Caki2 (cell line): ENCODE measurements at regions not wholly inside any gene's neighbourhood (a gene's known extent, or its start where the extent isn't known, plus 50 kb on each side); places are given as distances from the start of the nearest gene placed in this dataset.
"Not testable (repeated sequence)": the region's sequence is repeated elsewhere in the genome, so short reads cannot be mapped to it uniquely, and the experiment has no call there.

Experiments used
- DNase-seq: peaks from one replicate; pipeline ENCODE4 v3.0.0-alpha.2; 2015; ENCODE audit warnings: low read depth
- in situ Hi-C: cut with HindIII; loops from 2 replicates; pipeline ENCODE4 v1.10.0; 2016; ENCODE audit warnings: low sequenced_read_pairs, low pct_unique_long_range_greater_than_20kb, mixed read lengths

DNA sequence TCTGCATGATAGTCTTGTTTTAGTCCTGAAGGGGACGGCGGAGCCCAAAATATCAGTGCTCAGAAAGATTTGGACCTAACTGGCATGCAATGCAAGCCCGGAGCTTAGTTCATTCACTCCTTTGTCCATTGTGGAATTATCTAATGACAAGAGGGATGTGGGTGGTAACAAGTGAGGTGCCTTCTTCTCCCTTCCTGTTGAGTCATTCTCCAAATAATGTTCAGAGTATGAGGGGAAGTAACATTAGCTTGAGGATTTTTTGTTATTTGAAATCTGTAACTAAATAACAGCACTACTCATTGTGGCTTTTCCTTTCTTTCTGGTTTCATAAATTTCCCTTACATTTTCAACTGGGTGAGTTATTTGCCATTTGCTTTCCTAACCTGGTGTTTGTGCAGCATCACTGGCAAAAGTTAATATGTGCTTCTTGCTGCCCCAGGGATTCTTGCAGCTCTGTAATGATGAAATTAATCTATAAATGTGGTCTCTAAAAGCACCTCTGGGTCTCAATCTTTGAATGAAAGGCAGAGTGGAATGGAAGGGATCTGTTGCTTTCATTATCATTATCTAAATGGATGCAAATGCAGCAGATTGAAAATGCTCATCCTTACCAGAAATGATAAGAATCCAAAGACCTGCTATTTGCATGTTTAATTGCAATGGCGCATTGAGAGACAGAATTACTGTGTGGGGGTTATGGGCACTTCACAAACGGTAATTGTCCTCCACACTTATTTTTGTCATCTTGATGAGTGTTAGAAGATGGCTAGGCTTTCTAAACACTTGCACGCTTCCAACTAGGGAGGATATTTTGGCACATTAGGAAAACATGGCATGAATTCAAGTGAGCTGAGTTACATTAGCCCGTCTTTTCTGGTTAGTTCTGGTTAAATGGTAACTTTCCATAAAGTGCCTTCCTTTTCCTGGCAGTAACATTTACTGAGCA lies 89.9 kb upstream of the MITF start:
- peak; percentile 71 for DNase-seq
- in situ Hi-C loops = no loop called here

DNA sequence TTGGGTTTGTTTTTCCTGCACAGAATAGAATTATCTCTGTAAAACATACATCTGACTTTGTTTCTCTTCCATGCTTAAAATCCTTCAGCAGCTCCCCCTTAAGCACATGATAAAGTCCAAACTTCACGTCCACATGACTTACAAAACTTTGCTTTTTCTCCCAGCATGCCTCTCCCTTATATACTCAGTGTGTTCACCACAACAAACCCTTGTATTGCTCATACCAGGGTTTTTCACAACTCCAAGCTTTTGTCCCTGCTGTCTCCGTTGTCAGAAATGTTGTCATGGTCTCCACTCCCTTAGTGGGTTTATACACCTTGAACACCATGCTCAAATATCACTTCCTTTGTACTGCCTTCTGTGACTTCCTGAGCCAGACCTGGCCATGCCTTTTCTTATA lies 91.1 kb upstream of the MITF start:
- DNase-seq = no peak
- in situ Hi-C loops = no loop called here

DNA sequence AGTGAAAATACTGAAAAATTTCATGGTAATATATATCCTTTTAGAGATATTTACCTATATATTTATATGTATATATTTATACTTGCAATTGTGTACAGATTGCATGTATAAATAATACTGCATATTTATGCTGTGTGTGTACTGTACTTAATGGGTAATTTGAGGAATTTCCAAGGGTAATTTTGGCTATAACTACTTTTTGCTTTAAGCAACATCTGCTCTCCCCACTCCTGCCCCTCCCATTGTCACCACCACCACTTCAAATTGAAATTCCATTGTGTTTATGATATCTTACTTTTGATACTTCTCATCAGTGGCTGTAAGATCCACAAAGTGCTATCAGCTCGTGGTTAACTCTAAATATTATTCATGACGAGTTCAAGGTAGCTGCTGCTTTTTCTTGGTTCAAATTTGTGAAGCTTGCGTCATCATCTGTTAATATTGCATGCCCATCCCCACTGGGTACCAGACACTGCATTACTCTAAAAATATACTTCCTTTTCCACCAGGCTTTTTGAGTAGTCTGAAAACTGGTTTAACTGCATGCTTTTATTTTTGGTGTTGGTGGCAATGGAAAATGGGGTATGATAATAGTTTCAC lies 91.7 kb upstream of the MITF start:
- no peak for DNase-seq
- in situ Hi-C loops = no loop called here

DNA sequence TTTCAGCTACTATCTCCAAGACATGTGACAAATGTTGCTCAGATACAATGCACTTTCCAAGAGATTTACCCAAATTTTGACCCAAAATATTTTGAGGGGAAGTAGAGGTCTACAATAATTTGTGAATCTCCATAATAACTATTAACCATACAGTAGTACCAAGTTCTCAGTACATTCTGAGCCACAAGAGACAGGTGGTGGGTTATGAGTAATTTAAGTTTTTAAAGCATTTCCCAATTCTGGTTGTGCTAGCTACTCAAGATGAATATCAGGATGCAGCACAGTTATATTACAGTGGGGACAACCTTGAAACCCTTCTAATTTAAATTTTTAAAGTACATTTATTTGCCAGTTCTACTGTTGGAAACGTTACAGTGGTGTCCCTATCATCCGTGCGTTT lies 92.2 kb upstream of the MITF start:
- in situ Hi-C loops = no loop called here

DNA sequence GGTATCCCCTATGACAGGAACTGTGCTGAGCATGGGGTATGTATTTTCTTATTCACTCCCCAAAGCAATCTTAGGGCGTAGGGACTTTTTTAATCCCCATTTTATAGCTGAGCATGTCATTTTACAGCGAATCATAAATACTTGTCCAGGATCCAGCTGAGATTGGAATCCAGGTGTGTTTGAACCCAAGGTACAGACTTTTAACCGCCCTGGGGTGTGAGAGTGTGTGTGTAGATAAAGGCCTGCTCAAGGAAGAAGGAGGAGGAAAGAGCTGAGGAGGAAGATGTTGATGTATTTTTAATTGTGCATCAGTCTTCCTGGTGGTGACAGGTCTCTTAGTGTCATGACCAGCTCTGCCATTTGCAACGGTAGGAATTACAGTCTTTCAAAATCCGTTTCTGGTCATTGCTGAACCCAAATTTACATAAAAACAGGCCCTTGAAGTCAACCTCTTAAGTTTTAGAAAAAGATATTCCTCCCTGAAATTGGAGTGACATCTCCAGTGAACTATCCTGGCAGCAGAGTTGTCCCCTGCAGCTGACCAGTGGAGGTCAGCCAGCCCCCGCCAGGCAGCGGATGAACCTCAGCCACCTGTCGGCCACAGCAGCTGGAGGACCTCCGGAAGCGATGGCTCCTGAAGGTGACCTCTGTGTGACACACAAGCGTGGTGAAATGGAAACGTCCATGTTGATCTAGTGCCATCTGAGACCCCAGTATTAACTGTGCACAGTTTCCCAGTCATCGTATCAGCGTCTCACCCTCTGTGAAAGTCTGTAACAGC lies 92.8 kb upstream of the MITF start:
- in situ Hi-C loops = no loop called here

More for the DNA sequence above, 92.2 kb upstream of the MITF start:
- no peak for DNase-seq

DNA sequence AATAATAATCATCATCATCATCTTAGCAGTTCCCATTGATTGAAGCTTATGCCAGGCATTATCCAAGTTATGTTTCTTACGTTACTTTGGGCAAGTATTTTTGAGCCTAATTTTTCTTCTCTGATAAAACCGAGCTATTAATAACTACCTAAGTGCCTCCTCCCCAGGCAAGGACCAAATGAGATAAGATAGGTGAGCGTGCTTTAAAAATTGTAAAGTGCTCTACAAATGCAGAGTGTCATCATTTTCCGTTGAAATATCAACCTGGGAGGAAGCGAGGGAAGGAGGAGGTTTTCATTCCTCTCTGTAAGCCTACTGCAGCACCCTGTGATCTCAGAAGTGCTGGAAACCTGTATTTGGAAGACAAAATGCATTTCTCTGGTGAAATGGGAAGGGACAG lies 96.7 kb upstream of the MITF start:
- no peak for DNase-seq
- in situ Hi-C loops = no loop called here

More for the DNA sequence above, 92.8 kb upstream of the MITF start:
- DNase-seq = no peak

DNA sequence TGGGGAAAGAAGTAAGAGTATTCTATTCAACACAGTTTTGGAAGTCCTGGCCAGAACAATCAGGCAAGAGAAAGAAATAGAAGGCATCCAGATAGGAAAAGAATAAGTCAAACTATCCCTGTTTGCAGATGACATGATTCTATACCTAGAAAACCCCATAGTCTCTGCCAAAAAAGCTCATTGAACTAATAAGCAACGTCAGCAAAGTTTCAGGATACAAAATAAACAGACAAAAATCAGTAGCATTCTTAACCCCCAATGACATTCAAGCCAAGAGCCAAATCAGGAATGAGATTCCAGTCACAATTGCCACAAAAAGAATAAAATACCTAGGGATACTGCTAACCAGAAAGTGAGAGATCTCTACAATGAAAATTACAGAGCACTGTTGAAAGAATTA lies 99.4 kb upstream of the MITF start:
- in situ Hi-C loops = no loop called here
- DNase-seq = no peak

DNA sequence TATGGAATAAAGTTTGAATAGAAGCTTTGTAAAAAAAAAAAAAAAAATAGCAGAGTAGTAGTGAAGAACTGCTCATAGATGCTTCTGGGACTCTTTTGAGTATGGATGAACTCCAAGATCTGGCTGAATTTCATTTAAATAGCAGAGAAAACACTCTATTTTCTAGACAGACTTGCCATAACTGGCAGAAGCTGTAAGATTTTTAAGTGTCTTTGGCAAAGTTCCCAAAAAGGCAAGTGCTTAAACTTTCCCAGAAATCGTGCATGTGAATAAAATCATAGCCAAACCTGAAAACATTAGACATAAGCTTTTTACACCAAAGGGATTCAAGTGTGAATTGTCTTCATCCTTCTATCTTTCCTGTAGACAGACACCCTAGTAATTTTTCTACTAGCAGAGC lies 110.3 kb upstream of the MITF start:
- in situ Hi-C loops = no loop called here
- no peak for DNase-seq

DNA sequence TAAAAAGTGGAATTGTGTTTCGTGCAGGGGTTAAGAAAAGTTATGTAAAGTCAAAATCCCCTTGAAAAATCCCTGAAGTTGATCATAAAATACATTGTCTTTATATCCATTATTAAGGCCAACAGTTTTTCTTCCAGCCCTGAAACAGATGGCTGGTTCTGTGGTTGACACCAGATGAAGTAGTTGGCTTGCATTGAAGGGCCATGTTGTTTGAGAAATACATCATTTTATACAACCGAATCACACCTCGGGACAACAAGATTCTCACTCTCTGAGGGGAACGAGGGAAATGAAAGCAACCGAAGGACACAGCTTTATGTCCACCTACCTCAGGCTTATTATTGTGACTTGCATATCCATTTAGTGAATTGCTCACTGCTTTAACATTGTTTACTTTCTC lies 126.0 kb upstream of the MITF start:
- in situ Hi-C loops = no loop called here
- DNase-seq = no peak

DNA sequence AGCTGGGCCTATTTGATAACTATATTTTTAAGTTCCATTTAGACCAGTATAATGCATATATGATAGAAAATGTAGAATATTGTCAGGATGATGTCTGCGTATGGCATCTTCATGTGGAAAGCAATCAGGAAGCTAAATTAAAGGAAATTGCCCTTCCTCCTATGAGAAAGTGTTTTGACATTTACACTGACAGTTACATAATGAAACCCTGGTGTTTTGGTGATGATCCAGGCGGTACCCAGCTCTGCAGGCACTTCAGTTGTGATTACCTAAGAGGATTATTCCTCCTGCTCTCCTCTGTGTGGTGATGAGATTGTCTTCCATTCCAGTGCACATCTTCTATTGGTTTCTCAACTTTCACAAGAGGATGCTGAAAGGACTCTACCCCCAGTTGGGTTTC lies 126.5 kb upstream of the MITF start:
- DNase-seq = no peak
- in situ Hi-C loops = no loop called here

DNA sequence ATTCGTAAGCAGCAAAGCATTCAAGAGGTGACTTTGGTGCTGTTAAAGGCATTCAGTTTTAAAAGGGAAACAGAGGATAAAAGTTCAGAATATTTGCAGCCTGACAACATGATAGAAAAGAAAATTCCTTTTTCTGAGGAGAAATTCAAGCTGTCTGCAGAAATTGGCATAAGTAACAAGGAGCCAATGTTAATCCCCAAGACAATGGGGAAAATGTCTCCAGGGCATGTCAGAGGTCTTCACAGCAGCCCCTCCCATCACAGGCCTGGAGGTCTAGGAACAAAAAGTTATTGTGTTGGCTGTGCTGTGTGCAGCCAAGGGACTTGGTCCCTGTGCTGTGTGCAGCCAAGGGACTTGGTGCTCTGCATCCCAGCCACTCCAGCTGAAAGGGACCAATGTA lies 129.7 kb upstream of the MITF start:
- in situ Hi-C loops, DNase-seq: not testable (repeated sequence)

DNA sequence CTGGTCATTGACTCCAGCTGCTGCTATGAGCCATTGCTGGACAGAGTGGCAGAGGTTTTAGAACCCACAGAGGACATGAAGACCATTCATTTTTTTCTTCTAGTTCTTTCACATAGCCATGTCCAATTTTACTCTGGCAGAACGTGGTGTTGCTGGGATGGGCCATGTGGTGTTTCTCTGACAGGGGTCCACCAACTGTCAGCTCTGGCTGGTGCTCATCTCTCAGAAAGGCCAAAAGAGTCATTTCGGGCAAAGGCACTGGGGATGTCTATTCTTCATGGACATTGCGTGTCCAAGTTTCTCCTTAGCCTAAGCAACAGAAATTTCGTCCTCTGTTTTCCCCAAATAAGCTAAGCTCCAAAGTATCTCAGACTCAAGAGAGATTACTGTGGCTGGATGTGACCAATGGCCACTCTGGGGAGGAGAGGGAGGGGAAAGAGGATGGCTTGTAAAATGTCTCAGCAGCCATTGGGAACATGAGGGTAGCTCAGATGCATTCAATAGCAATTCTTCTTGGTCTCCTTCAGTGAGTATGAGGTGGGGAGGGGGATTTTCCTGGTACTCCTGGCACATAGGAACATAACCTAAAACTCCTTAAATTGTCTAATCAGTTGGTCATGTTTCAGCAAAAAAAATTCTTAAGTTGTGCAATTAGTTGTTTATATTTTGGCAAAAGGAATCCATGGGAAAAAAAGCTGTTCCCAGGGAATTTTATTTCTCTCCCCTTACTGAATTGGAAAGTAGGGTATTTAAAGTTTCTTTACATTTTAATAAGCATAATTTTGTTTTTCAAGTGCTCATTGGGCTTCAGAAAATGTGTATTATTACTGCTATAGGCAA lies 131.6 kb upstream of the MITF start:
- no peak for DNase-seq
- in situ Hi-C loops = no loop called here

DNA sequence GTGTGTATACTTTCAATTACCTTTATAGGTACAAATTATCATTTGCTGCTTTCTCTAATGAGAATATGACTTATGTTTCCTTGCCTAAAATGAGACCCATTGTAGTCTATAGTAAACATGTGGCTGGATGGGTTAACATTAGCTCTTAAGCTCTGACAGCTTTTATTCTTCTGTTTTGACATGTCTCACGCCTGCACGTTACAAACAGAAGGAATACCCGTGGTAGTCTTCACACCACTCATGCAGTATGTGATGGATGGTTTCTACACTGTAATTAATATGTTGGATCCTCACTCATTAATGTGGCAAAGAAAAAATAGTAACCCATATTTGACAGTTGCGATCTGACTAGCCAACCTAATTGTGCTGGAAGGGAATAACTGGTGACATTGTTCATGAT lies 133.4 kb upstream of the MITF start:
- in situ Hi-C loops = no loop called here
- DNase-seq = no peak

DNA sequence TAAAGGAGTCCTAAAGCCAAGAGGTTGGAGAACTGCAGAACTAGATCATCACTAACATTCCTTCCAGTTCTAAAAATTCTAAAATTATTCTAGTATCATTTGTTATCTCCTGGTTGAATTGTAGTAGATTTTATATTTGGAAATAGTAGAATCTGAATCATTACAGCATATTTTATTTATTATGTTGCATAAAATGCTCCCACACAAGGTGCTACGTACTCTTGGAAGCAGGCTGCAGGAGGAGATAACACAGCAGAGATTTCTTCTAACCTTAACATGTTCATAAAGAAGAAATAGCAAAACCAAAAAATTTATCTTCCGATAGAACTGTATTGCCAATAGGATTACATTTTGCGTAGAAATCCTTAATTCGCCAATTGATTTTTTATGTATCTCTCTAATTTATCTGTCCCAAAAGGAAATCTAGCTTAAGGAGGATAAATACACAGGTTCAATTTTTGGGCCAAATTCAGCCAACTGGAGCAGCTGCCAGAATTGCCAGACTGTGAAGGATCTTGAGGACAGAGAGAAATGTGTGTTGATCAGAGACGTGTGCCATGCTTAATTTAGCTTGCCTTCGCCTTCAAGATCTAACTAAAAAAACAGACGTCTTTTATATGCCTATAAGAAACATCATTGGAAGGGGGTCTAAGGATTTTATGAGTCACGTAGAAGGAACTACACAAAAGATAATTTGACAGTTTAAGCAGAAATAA lies 134.4 kb upstream of the MITF start:
- in situ Hi-C loops = no loop called here

DNA sequence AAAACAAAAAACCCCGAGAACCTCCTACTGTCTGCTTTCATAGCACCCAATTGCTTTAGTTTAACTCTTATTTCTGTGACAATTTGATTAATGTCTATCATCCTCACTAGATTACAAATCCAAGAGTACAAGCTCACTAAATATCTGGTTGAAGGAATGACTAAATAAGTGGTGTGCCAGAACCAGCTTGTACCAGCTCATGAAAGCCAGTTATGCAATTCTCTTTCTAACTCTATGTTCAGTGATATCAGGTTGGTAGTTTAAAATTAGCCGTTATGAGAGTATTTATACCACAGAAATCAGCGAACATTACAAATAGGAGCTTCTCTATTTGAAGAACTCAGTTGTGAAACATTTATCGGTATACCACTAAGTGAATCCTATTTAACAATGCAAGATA lies 137.2 kb upstream of the MITF start:
- no peak for DNase-seq
- in situ Hi-C loops = no loop called here

More for the DNA sequence above, 134.4 kb upstream of the MITF start:
- no peak for DNase-seq

DNA sequence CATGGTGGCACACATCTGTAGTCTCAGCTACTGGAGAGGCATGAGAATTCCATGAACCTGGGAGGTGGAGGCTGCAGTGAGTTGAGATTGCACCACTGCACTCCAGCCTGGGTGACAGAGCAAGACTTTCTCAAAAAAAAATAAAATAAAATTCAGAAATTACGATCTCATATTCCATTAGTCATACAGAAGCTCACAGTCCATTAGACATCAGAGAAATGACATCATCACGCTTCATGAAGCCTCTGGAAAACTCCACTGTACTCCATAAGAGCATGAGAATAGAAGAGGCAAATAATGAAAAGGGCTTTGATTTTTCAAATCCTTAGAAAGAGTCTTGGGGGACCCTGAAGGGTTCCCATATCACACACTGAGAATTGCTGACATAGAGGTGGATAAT lies 145.0 kb upstream of the MITF start:
- DNase-seq = no peak
- in situ Hi-C loops = no loop called here

DNA sequence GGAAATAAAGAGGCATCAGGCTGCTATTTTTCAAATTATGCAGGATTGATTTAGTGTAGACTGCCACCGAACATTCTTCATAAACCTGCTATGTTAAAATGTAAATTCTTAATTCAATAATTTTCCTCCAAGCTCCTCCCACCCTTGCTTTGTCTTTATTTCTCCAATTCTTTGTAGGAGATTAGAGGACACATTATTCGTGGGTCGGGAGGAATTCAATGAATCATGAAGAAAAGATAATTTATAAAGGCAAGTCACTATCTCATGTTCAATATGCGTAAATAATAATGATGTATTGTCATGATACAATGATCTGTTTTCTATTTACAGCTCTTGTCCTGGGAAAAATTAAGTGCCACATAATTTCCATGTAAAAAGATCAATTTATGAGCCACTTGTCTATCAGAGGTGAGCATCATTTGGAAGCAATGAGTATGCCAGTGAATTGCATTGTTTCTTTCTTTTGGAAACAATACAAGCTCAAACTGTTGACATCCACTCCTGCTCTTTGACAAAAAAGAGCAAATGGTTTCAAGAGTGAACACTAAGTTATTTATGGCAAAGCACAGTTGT lies 148.0 kb upstream of the MITF start:
- in situ Hi-C loops = no loop called here
- DNase-seq = no peak
